Activated CD4-positive, alpha-beta T cell treated with anti-CD3 and anti-CD28 coated beads, Interleukin-2, amount 50 U/mL, for 1 hour (primary cell): ENCODE measurements at regions not wholly inside any gene's neighbourhood (a gene's known extent, or its start where the extent isn't known, plus 50 kb on each side); places are given as distances from the start of the nearest gene placed in this dataset.
A peak's percentile ranks its signal among the peaks of the same experiment; 100 is the strongest.
"Not testable (repeated sequence)": the region's sequence is repeated elsewhere in the genome, so short reads cannot be mapped to it uniquely, and the experiment has no call there.

Source experiments
- DNase-seq: peaks from one replicate; pipeline ENCODE4 v3.0.0-alpha.2; 2020

DNA sequence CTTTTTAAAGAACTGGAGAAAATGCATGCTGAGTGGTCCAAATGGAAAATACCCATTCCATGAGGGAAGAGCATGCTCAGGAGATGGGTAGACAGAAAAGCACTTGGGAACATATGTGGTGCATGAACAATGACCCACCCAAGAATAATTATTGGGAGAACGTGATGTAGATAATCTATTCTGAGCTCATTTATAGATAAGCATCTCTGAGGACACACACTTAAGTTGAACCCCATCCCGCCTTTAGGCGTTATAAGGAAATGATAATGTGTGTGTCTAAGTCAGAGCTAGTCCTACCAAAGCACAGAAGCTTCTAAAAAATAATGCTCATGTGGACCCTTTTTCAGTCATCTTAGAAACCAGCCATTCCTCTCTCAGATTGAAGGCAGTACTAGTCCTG is 189.9 kb downstream of the KTN1 start:
- DNase-seq = no peak

DNA sequence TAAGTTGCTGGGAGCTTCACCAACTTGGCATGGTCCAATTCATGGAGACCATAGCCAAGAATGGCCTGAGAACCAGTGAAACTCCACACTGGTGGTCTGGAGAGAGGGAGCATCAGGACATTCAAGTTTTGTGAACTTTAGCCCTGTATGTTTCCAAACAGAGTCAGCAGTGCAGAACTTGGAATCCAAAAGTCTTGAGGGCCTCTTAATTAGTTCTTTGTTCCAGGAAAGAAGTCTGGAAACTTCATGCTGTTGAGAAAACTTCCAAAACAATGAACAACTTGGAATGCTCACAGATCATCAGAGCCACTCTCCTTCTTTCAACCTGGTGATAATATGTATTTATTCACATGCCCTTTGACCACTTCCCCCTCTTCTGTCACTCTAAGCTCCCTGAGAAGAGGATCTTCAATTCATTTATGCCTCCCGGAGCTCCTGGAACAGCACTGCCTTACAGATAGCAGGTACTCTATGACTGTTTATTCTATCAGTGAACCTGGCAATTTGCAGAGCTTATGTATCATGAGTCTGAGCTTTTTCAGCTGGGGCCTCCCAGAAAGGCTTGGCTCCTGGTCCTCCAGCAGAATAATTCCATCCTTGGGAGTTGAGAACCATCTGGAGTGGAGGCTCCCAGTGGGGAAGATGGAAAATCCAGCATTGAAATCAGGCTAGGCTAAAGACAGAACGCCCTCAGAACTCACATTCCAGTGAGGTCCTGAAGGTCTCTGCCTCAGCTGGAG is 191.4 kb downstream of the KTN1 start:
- DNase-seq = no peak

DNA sequence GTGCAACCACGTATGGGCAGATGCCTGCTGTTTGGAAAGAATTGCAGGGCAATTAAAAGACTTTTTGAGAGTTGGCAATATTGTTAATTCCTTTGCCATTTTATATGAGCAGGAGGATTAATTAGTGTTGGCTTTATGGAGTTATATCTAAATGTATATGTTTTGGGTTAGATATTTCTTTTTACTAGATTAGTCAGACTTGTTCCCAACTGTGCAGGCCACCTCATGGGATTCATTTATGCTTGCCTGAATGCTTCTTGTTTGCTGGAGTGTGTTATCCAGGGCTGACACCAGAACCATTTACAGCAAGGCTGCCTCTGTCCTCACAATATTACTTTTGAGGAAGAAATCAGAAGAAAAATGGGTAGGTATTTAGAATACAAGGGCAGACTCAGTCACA is 192.5 kb downstream of the KTN1 start:
- no peak for DNase-seq

DNA sequence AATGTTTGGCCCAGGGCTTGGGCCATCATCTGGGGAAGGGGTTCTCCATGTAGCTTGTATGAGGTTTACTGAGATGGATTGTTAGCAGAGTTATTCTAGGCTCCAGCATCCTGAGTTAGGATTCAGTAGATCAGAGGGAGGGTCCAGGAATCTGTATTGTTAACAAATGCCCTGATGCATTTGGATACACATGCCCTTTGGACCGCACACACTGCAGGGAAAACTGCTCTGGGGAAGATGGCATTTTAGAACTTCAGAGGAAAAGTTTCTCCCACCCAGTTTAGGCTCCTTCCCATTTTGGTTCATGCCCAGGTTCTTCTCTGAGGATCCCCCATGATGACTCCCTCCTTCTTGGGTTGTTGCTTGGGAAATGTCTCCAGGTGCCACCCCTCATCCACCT is 193.3 kb downstream of the KTN1 start:
- no peak for DNase-seq

DNA sequence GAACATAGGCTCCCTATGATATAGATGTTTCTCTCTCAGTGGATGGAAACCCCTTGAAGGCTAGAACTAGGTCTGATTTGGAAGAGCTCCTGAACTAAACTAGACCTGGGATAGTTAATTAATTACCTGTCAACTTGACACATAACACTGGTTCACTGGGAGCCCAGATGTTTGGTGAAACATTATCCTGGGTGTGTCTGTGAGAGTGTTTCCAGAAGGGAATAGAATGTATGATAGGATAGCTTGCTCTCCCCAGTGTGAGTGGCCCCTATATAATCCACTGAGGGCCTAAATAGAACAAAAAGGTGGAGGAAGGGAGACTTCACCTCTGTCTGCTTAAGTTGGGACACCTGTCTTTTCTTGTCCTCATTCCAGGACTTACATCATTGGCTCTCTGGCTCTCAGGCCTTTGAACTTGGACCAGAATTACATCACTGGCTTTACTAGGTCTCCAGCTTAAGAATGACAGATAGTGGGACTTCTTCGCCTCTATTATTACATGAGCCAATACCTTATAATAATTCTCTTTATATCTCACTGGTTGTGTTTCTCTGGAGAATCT is 194.1 kb downstream of the KTN1 start:
- DNase-seq = no peak

DNA sequence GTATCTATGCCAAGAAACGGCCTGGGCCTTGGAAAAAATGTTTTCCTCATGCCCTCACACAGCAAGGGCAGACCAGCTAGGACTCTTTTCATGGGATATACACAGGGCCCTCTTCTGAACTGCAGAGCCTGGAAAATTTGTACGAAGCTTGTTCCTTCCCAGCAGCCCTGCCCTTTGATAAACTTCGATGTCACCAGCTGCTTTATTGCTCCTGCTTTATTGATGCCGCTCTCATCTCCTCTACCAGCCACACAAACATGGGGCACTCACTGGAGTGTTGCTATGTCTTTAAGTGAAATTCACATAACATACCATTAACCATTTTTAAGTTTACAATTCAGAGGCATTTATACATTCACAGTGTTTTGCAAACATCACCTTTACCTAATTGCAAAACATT is 197.9 kb downstream of the KTN1 start:
- DNase-seq = no peak

DNA sequence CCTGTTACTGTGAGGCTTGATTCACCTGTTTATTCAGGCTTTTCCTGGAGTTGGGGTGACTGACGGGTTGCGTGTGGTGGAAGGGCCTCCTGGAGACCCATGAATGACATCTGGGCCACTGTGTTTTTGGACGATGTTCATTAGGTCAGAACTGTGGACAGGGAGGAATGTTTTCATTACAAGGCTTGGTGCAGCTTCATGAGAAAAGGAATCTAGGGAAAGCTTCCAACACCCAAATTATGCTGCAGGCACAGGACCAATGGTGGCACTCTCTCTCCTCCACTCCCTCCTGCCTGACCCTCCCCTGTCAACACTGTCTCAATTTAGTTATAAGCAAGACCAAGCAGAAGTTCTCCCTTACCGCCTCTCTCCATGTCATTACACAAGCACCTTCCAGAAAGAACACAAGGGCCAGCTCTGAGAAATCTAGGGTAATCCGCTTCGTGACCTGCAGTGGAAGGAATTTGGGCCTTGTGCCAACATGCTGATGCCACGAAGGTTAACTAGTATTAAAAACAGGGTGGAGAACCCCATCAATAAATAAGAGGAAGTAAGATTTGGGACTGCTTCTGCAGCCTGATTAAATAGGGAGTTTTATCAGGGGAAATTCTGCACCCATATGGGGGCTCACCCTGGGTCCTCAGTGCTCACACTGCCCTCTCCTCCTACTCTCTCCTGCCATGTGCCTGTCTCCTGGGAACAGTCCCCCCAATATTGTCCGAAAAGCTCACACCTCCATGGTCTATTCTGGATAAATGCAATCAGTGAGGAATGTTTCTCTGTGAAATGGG is 200.3 kb downstream of the KTN1 start:
- no peak for DNase-seq

DNA sequence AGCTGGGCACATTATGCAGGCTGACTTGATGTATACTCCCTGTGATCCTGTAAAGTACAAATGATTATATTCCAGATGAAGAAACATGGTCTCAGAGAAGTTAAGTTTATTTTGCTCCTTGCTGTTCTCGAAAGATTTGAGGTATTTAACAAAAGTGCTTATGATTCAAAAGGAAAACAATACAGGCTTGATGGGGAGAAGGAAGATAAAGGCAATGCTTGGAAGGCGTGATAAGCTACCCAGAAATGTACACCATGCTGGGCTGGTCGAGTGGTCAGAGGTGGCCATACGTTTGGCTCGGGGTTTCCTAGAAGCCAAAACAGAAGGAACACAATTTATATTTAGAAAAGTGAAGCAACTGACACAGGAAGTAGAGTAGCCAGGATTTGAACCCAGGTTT is 201.0 kb downstream of the KTN1 start:
- no peak for DNase-seq

DNA sequence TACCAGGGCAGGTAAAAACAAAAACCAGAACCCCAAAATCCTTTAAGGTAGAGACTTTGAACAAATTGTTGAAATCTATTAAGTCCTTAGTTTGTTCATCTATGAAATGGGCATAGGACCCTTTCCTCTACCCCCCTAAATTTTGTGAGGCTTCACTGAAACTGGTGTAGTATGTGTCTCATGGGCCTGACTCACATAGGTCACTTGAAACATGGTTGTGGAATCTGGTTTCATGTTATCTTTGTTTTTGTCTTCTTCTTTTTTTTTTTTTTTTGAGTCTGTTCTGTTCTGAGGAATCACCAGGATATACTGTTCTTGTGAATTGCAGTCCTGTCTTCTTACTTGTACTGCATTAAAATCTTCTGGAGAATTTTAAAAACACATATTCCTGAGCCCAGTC is 202.2 kb downstream of the KTN1 start:
- no peak for DNase-seq

DNA sequence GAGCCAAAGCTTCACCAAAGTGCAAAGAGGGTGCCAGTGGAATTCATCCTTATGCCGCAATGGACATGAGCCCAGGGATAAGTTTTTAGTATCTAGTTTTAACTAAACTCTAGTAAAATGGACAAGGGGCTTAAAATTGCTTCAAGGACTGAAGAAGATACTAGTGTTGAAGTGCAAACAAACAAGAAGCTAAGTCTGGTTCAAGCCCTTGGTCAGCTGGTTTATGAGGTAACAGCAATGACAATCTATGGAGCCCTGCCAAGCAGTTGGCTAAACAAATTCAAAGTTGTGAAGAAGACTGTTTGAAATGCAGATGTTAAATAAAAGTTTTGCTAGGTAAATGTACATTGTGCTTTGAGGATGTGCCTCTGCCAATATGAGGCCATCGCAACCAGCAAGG is 209.4 kb downstream of the KTN1 start:
- no peak for DNase-seq

DNA sequence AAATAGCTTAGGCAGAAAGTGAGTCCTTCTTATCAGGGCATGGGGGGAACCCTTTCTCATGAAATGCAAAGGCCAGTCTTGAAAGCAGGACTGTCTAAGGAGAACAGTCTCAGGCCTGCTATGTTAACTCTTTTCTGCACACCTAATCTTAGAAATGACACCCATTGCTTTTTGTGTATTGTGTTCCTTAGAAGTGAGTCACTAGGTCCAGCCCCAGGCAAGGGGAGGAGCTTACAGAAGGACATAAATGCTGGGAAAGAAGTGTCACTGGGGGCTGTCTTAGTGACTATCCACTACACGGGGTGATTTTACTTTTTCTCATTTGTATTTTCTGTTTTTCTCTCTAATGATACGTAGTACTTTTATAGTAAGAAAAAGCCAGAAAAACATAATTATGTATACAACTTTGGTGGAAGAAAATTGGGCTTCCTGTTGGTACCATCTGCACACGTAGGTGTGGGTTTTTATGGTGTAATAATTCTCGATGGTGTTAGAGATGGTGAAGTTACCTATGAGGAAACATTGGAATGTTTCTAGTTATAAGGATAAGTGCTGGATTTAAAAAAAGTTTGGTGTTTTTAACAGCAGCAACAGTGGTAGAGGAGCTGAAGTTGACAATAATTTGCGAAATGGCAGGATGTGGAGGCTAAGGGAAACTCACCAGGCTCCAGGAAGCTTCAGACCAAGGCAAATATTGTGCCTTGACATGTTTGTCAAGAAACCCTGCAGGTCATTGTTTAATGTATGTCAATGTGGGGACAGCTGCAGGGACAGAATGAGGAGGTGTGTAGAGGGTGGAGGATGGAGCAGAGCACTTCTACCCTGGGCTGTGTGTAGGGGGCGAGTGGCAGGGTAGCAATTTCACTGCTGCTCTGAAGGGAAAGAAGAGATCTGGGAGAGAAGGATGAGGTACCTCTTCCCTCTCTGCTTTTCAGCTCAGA is 214.9 kb downstream of the KTN1 start:
- DNase-seq = no peak

DNA sequence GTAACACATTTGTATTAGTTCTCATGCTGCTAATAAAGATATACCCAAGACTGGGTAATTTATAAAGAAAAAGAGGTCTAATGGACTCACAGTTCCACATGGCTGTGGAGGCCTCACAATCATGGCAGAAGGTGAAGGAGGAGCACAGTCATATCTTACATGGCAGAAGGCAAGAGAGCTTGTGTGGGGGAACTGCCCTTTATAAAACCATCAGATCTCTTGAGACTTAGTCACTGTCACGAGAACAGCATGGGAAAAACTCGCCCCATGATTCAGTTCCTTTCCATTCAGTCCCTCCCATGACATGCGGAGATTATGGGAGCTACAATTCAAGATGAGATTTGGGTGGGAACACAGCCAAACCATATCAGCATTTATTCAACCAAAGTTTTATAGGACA is 216.5 kb downstream of the KTN1 start:
- DNase-seq = not testable (repeated sequence)

DNA sequence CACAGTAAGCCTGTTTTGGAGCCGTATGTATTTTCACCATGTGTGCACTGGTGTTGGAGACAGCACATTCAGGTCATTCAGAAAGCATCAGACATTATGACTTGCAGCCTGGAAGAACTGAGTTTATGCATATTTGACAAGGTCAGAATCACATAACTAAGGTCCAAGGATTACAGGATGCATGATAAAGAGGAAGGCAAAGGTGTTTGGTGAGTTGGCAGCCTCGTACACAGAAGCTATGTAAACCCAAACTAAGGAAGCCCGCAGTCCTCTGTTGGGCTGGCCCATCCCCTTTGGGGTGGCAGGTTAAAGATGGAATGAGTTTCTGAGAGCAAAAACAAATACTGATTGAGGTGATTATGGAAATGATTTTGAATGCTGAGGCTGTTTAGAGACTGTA is 218.4 kb downstream of the KTN1 start:
- no peak for DNase-seq

DNA sequence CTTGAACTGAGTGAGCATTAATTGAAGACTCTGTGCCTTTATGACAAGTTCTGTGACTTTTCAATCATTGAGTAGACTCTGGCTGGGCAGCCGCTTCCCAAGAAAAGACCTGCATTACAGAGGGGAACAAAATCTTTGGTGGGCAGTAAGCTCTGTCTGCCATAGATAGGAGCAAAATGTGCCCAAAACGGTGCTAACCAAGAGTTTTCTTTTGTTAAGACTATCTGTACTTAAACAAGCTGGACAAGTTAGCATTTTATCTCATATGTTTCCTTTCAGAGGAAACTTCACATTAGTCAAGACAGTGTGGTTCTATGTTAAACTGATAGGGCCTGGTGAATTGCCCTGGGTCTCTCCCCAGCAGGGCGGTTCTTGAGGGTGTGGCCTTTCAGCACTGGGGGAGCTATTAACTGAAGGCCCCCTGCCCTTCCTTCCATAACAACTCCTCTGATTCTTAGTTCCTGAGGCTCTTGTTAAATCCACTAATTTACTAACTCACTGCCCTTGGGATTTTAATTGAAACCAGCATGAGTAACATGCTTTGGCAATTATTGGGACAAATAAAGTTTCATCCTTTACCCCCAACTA is 219.6 kb downstream of the KTN1 start:
- no peak for DNase-seq

DNA sequence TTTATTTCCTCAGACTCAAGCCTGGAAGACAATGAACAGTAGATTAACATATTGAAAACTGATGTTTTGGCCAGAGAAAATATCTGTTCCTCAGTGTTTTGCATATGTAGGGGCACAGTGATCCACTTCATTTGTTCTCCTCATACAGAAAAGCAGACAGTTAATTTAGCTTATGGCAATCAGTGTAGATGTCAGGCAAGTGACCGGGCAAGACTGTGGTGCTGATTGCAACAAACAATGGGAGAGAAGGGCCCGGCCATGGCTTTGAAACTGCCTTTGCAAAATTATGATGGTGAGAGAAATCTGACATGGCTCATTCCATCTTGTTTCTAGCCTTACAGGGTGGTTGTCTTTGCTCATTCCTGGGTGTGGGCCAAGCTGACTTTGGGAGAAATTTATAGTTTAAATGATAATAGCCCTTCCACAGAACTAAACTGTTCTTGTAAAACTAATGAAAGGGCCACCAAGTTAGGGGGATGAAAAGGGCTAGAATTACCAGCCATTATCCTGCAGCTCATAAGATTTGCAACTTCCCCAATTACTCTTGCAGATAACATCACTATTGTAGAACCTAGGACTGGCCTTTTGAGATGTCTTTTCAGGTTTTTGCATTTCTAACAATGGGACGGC is 220.3 kb downstream of the KTN1 start:
- no peak for DNase-seq

DNA sequence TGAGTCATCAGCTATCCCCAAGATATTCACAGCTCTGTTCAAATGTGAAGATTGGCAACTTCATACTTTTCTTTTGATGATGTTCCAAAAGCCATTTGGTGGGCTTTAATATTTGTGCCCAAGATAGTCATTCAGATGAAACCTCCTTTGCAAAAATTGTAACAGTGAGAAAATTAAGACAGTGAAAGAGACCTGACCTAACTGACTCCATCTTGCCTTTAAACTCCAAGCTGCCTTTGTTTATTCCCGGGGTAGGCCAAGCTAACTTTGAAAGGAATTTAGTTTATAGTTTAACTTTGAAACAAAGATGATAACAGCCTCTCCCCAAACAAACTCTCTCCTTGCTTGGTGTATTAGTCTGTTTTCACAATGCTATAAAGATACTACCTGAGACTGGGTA is 221.1 kb downstream of the KTN1 start:
- no peak for DNase-seq

DNA sequence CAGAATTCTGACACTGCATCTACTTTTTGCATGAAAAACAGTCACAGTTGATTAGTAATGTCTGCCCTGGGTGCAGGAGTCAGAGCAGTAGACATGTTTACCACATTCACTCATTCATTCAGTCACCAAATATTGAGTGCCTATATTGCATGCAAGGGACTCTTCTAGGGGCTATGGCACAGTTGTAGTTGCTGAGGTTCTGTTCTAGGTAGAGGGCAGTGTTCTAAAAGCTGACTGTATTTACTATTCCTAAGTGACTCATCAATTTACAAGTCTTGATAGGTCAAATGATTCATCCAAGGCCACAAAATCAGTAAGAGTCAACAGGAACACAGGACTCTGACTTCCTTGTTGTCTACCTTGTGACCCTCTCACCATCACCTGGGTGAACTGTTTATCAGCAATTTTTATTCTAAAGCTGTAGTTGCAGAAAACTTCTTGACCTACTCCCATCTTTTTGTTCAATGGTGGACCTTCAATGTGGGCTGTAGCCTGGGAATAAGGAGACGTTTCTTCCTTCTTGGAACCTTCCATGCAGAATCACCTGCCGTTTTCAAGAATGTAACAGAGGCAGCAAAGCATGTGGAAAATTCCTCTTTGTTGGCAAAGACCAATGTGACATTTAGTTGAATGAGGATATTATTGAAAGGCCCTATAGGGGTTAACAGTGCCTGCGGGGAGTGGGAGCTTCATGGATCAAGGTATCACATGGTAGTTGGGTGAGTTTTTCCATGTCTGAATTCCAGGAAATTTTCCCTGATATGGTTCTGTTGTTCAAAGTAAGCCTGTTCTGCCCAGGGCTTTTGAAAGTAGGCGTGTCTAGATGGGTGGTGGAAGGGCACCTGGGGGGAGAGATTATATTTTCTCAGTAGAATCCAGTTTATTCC is 223.2 kb downstream of the KTN1 start:
- DNase-seq = no peak

DNA sequence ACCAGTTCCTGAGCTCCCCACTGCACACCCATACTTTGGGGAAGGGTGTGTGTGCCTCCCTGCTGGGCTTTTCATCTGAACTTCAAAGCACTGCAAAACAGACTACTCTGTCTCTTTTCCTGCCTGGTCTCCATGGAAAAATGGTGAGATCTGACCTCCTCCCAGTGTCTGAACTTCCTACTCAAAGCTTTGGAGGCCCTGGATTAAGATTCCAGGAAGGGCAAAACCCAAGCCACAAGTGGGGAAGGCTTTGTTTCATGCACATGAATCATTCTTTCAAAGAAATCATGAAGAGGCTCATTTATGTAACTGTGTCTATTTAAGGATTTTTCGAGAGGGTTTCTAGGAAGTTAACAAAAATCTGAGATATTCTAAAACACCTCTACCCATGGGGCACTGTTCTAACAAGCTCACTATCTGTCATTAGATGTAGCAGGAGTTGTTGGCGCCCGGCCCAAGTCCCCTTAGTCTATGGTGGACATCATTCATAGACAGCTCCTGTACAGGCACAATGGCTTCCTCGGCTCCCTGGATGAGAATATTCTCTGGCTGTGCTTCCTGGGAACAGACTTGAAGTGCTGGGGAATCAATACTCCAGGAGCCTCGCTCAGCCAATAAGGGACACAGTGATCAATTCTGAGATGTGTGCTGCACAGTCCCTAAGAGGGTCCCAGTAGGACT is 224.0 kb downstream of the KTN1 start:
- no peak for DNase-seq

DNA sequence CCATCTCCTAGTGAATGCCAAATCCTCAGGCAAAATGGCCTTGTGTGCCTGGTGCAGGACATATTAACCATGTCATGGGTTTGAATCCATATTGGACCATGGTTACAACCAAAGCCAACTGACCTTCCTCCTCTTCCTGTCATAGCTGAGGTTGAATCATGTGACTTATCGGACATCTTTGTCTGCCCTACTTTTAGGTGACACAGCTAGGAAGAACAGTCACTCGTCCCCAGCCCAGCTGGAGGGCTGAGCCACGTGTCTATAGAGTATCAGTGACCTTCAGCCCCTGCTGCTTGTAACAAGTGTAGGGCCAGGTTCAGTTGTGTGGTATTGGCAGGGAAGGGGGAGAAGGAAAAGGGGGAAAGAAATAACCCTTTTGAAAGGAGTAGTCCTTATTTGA is 225.2 kb downstream of the KTN1 start:
- no peak for DNase-seq

DNA sequence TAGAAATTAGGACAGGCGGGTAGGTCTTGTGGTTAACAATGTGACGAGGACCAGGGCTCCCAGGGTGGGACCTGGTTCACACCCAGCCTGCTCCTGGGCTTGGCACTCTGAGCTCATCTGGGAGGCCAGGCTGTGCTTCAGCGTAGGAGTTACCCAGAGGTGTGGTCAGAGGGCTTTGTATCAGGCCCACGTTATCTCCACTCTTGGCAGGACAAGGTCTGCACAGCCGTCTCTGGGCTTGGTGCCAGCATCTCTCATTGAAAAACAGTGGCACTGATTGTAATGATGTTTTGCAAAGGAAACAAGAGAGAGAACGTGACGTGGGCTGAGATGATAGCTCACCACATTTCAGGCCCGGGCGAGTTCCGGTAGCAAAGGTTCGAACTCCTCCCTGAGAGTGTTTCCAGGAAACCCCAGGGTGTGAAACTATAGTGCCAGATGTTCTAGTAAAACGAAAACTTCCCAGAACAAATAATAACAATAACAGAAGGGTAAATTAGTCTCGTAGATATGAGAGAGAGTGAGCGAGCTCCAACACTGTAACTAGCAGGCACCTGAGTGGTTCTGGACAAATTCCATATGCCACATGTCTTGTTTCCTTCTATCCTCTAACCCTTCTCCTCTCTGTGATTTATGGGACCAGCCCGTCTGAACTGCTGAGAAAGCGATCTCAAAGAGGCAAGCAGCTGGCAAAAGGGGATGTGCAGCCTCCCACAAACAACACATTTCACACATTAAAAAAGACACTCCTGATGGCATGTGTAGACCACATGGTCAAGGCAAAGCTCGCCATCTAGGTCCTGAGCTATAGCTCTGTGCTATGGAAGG is 227.3 kb downstream of the KTN1 start:
- DNase-seq = peak; percentile 76
